Activated CD4-positive, alpha-beta T cell treated with anti-CD3 and anti-CD28 coated beads, Interleukin-2, amount 50 U/mL, for 4 hours (primary cell): ENCODE measurements at regions not wholly inside any gene's neighbourhood (a gene's known extent, or its start where the extent isn't known, plus 50 kb on each side); places are given as distances from the start of the nearest gene placed in this dataset.

ENCODE experiments used
- DNase-seq, 2 experiments: peaks; one replicate each; pipeline ENCODE4 v3.0.0-alpha.2; 2020

- no peak for DNase-seq
These were observed 702.5 kb upstream of the GRAMD2B start for GRCh38 chr5:125720721-125721120.

- no peak for DNase-seq
These were observed 700.7 kb upstream of the GRAMD2B start for GRCh38 chr5:125722550-125722949.

DNA sequence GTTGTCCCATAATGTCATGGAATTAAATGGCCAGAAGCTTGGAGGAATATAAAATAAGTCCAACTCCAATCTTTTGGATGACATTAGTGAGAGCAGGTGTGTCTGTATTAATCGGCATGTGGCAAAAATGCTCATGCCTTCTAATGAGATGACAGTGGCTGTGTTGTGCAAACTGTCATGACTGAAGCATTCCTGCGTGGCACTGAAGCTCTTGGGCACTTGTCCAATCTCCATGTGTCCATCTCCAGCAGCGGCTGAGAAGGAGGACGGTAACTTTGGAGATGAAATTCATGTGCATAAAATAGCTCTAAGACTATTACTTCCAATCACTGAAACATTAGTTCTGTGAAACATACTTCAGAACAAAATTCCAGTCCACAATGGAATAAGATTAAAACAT lies 697.5 kb upstream of the GRAMD2B start:
- no peak for DNase-seq

GRCh38 chr5:125743939-125744338 lies 679.3 kb upstream of the GRAMD2B start:
- no peak for DNase-seq

- no peak for DNase-seq
These were observed 676.3 kb upstream of the GRAMD2B start for GRCh38 chr5:125746917-125747316.

GRCh38 chr5:125750147-125750860 lies 672.9 kb upstream of the GRAMD2B start:
- DNase-seq = no peak

DNA sequence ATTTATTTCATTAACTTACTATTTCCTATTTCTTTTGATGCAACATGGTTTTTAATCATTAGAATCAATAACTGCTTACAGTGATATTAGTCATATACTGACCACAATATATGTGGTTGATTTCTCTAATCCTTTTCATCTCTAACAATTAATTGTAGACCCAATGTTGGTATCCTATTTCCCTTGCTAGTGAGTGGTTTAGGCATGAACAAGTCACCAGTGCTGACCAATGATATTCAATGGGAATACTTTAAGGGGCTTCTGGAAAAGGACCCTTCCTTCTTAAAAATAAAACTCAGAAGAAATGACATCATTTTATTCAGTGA lies 672.4 kb upstream of the GRAMD2B start:
- no peak for DNase-seq

GRCh38 chr5:125756456-125756855 lies 666.8 kb upstream of the GRAMD2B start:
- no peak for DNase-seq

GRCh38 chr5:125766706-125767105 lies 656.5 kb upstream of the GRAMD2B start:
- DNase-seq = no peak

DNA sequence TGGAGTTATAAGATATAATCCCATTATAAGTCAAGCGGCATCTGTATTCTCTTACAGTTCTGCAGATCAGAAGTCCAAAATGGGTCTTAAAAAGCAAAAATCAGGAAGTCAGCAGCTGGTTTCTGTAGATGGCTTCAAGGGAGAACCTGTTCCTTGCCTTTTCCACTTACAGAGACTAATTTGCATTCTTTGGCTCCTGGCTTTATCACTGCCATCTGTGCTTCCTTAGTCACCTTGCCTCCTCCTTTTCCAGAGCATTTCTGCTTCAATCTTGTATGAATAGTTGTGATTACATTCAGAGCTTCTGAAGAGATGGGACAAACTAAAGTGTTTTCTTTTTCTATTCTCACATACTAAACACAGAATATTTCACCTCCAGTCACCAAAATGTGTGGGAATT lies 647.3 kb upstream of the GRAMD2B start:
- no peak for DNase-seq

DNA sequence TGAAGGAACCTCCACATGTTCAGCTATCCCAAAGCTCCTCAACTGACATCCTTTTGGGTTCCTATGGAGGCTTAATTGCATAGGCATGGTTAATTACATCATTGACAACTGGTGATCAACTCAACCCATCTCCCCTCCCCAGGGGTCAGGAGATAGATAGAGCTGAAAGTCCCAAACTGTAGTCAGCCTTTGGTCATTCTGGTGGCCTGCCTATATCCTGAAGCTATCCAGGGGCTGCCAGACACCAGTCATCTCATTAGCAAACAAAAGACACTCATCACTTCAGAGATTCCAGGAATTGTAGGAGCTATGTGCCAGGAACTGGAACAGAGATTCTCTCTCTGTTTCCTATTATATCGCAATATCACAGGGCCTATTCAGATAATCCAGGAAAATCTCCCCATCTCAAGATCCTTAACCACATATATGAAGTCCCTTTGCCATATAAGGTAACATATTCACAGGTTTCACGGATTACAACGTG lies 646.5 kb upstream of the GRAMD2B start:
- no peak for DNase-seq

GRCh38 chr5:125778791-125779190 lies 644.4 kb upstream of the GRAMD2B start:
- no peak for DNase-seq

DNA sequence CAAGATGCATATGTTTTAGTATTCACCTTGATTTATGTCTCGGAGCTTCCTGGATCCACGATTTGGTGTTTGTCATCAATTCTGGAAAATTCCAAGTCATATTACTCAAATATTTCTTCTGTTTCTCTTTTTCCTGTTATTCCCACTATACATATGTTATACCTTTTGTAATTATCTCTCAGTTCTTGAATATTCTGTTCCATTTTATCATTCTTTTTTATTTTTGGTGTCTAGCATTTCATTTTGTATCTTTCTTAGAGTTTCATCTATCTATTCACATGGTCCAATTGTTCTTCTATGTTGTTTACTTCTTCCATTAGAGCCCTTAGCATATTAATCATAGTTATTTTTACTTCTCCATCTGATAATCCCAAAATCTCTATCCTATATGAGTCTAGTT lies 637.8 kb upstream of the GRAMD2B start:
- no peak for DNase-seq

DNA sequence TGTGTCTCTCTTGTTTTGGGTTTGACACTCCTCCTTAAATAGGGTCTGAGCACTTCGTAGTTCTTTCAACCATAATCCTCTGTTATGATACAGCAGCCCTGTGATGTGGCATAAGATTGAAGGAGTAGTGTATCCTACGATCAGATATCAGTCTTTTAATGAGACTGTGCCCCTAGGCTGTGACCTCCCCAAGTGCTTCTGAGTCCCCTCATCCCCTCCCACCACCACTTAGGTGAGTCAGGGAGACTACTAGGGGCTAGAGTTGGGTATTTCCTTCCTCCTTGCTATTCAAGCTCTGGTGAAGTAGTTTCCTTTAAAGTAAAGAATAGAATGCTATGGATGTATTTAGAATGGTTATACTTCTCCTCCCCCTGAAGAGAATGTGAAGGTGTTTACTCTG lies 637.2 kb upstream of the GRAMD2B start:
- DNase-seq = no peak

DNA sequence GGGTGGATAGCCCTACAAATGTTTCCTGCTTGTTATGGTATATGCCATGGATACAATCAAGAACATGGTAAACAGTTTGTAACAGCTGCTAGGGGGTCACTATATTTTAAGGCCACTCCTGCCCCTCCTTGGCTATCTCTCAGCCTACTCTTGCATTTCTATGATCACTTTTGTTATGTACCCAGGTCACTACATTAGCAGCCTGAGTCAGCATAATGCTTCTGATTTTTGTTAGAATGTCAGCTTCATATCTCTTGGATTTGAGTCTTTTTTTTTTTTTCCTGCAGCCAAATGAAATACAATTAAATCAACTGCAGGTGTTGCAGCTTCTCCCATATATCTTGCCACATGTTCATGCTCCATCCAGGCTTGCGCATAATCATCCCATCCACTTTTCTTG lies 629.7 kb upstream of the GRAMD2B start:
- no peak for DNase-seq

DNA sequence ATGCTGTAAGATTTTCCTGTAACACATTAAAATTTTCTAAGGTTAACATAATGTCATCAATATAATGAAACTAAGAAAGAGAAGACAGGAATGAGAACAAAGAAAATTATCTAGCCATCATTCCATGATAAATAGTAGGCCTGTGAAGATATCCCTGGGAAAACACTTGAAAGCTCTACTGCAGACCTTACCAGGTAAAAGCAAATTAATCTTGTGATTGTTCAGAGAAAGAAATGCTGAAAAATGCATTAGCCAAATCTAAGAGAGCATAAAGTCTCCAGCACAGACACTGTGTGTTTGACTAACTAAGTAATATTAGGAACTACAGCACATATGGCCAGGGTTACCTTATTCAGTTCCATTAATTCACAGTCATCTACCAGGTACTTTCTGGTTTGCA lies 628.3 kb upstream of the GRAMD2B start:
- no peak for DNase-seq

- no peak for DNase-seq
These were observed 624.9 kb upstream of the GRAMD2B start for GRCh38 chr5:125798307-125798706.

DNA sequence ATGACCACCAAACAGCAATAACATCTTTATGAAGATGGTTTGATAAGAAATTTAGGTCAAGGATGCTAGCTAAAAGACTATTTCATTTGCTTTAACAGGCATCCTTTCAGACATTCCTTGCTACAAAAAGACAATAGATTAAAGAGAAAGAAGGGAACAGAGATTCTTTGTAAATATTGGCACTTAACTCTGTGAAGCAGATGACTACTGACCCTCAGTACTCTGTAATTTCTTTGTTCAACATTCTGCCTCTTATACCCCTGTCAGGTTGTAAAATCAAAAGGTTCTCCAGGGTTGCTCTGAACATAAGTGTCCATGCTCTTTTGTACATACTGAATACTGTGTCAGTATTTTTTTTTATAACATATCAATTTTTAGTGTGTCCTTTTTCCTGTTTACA lies 610.6 kb upstream of the GRAMD2B start:
- no peak for DNase-seq

GRCh38 chr5:125813221-125813974 lies 609.8 kb upstream of the GRAMD2B start:
- no peak for DNase-seq

- DNase-seq = no peak
These were observed 609.1 kb upstream of the GRAMD2B start for GRCh38 chr5:125814119-125814518.

GRCh38 chr5:125823572-125823971 lies 599.6 kb upstream of the GRAMD2B start:
- no peak for DNase-seq

DNA sequence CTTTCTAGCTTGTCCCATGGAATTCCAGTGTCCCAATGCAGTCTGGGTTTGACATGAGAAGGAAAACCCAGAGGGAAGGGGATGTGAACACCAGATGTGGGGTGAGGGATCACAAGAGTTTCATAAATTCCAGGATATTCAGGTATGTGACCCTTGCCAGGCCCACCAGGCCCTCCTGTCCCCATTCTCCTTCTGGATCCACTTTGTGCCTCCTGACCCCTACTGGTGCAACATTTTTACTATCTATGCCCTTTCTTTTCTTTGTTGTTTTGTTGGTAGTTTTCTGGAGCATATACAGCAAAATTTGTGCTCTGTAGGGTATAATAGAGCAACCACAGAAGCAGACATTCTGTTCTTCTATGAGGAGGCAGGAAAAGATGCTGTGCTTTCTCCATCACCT lies 597.0 kb upstream of the GRAMD2B start:
- no peak for DNase-seq

DNA sequence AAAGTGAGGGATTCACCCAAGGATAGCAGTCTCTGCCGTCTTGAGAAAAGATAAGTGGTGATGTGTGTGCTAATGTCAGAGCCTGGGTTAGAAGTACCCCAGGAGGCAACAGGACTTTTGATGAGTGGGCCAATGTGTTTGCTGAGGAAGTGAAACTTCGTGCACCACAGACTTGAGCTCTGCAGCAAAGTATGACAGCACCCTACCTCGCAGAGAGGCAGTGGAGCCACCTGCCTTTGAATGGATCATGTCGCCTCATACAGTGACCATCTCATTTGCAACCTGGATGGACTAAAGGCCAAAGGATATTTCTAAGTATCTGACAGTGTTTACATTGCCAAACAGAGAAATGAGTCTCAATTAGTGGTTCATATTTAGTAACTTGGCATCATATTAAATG lies 593.9 kb upstream of the GRAMD2B start:
- no peak for DNase-seq

DNA sequence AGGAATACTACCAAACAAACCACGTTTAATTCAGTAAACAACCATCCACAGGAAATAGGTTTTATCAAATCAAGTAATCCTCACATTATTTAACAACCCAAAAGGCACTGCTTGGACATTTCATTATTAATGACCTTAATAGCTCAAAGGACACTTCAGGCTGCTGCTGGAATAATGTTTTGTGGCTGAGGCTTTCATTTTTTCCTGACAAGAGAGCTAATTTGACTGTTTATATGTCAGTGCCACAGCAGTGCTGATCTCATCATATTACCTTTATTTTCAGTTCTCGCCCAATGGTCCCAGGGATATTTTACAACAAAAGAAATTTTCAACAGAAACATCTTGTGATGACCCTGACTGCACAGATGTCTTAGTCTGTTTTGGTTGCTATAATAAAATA lies 589.8 kb upstream of the GRAMD2B start:
- DNase-seq = no peak
